WTC11 (cell line): ENCODE measurements at regions not wholly inside any gene's neighbourhood (a gene's known extent, or its start where the extent isn't known, plus 50 kb on each side); places are given as distances from the start of the nearest gene placed in this dataset.

ENCODE experiments used
- ATAC-seq: fragments of 200-7000 bp; cut with Tn5 transposase; 2 replicates; pipeline ENCODE4 v1.10.0; 2021; ENCODE audit warnings: mild to moderate bottlenecking, moderate library complexity
- CTCF ChIA-PET: fragments of 300-600 bp; sonication (Branson Sonifier 250); formaldehyde crosslinking; loops from one replicate; lab custom pipeline; 2021; ENCODE audit warnings: antibody characterized with exemption; lab: Charles Lee
- POLR2A ChIA-PET: fragments of 350-600 bp; sonication (Branson Sonifier 250); formaldehyde crosslinking; loops from one replicate; lab custom pipeline; 2021; ENCODE audit warnings: antibody characterized with exemption; lab: Charles Lee
- DNase-seq: peaks from one replicate; pipeline ENCODE4 v3.0.0; 2021; ENCODE audit warnings: low spot score
- H3K27ac Mint-ChIP-seq: 2 replicates; pipeline ENCODE4 v1.8.0; 2021; ENCODE audit warnings: mixed read lengths
- H3K27me3 Mint-ChIP-seq: 2 replicates; pipeline ENCODE4 v1.8.0; 2021; ENCODE audit warnings: low read depth, mild to moderate bottlenecking, moderate library complexity, mixed read lengths
- H3K36me3 Mint-ChIP-seq: 2 replicates; pipeline ENCODE4 v1.8.0; 2021; ENCODE audit warnings: mixed read lengths
- H3K4me1 Mint-ChIP-seq: 2 replicates; pipeline ENCODE4 v1.8.0; 2022; ENCODE audit warnings: mixed read lengths
- H3K4me3 Mint-ChIP-seq: 2 replicates; pipeline ENCODE4 v1.8.0; 2021; ENCODE audit warnings: mild to moderate bottlenecking, moderate library complexity, mixed read lengths
- H3K9me3 Mint-ChIP-seq: 2 replicates; pipeline ENCODE4 v1.8.0; 2021; ENCODE audit warnings: mixed read lengths
- GABPB1 ChIP-seq: sonication (generic); formaldehyde crosslinking; IDR thresholded peaks from 2 replicates; pipeline ENCODE4 v1.8.1; 2023; ENCODE audit warnings: mild to moderate bottlenecking, missing genetic modification reagents
- HMGA2 ChIP-seq: fragments of 250-450 bp; sonication (Bioruptor Pico); IDR thresholded peaks from 2 replicates; pipeline ENCODE4 v1.4.0; 2021; ENCODE audit warnings: mild to moderate bottlenecking, moderate library complexity
- MLX ChIP-seq: sonication (generic); formaldehyde crosslinking; IDR thresholded peaks from 2 replicates; pipeline ENCODE4 v1.8.1; 2023; ENCODE audit warnings: mild to moderate bottlenecking, missing genetic modification reagents, moderate library complexity
- RELA ChIP-seq: sonication (generic); formaldehyde crosslinking; IDR thresholded peaks from 2 replicates; pipeline ENCODE4 v1.8.1; 2022; ENCODE audit warnings: missing genetic modification reagents, mild to moderate bottlenecking, borderline replicate concordance
- USF2 ChIP-seq: sonication (generic); formaldehyde crosslinking; IDR thresholded peaks from 2 replicates; pipeline ENCODE4 v1.8.1; 2023; ENCODE audit warnings: mild to moderate bottlenecking, missing genetic modification reagents, moderate library complexity
- ZBTB21 ChIP-seq: sonication (generic); formaldehyde crosslinking; IDR thresholded peaks from 2 replicates; pipeline ENCODE4 v1.8.1; 2023; ENCODE audit warnings: mild to moderate bottlenecking, missing genetic modification reagents, borderline replicate concordance
- ZNF219 ChIP-seq: sonication (generic); formaldehyde crosslinking; IDR thresholded peaks from 2 replicates; pipeline ENCODE4 v1.8.0; 2023; ENCODE audit warnings: missing genetic modification reagents, mild to moderate bottlenecking, borderline replicate concordance
- TF ChIP-seq, protein P1 (sequence below): sonication (generic); formaldehyde crosslinking; IDR thresholded peaks from 2 replicates; pipeline ENCODE4 v1.8.0; 2023; ENCODE audit warnings: mild to moderate bottlenecking, missing genetic modification reagents
- TF ChIP-seq, protein P2 (sequence below): sonication (generic); formaldehyde crosslinking; IDR thresholded peaks from 2 replicates; pipeline ENCODE4 v1.8.0; 2022; ENCODE audit warnings: mild to moderate bottlenecking, missing genetic modification reagents

DNA sequence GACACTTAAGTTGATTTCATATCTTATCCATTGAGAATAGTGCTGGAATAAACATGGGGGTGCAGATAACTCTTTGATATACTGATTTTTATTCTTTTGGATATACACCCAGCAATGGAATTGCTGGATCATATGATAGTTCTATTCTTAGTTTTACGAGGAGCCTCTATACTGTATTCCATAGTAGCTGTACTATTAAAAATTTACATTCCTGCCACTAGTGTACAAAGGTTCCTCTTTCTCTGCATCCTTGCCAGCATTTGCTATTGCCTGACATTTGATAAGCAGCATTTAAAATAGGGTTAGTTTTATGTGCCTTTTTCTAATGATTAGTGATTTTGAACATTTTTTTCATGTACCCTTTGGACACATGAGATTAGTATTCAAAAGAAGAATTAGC, 554.2 kb downstream of the JRKL start:
- ChIA-PET POLR2A (no interaction called here), CTCF (interaction anchor here (0.5 to 1.9 kb wide), 3 partner anchors 53 to 479 kb away, joined by 3 to 5 read pairs (median 5); no protein-coding TSS in a partner anchor)
- Mint-ChIP-seq H3K36me3 (no peaks in the 10 kb centered on the region), H3K4me1 (no peaks in the 10 kb centered on the region), H3K27me3 (no peaks in the 10 kb centered on the region), H3K27ac (no peak overlapping the region)
- ATAC-seq (no peak), DNase-seq (no peak)
- no peak for TF ChIP-seq MLX (CRISPR knock-in tag)
- no peak for TF ChIP-seq GABPB1 (CRISPR knock-in tag)
- TF ChIP-seq HMGA2 (CRISPR knock-in tag): no peak
- TF ChIP-seq, protein P1, sequence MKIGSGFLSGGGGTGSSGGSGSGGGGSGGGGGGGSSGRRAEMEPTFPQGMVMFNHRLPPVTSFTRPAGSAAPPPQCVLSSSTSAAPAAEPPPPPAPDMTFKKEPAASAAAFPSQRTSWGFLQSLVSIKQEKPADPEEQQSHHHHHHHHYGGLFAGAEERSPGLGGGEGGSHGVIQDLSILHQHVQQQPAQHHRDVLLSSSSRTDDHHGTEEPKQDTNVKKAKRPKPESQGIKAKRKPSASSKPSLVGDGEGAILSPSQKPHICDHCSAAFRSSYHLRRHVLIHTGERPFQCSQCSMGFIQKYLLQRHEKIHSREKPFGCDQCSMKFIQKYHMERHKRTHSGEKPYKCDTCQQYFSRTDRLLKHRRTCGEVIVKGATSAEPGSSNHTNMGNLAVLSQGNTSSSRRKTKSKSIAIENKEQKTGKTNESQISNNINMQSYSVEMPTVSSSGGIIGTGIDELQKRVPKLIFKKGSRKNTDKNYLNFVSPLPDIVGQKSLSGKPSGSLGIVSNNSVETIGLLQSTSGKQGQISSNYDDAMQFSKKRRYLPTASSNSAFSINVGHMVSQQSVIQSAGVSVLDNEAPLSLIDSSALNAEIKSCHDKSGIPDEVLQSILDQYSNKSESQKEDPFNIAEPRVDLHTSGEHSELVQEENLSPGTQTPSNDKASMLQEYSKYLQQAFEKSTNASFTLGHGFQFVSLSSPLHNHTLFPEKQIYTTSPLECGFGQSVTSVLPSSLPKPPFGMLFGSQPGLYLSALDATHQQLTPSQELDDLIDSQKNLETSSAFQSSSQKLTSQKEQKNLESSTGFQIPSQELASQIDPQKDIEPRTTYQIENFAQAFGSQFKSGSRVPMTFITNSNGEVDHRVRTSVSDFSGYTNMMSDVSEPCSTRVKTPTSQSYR: no peak
- no peak for TF ChIP-seq ZBTB21
- TF ChIP-seq, protein P2, sequence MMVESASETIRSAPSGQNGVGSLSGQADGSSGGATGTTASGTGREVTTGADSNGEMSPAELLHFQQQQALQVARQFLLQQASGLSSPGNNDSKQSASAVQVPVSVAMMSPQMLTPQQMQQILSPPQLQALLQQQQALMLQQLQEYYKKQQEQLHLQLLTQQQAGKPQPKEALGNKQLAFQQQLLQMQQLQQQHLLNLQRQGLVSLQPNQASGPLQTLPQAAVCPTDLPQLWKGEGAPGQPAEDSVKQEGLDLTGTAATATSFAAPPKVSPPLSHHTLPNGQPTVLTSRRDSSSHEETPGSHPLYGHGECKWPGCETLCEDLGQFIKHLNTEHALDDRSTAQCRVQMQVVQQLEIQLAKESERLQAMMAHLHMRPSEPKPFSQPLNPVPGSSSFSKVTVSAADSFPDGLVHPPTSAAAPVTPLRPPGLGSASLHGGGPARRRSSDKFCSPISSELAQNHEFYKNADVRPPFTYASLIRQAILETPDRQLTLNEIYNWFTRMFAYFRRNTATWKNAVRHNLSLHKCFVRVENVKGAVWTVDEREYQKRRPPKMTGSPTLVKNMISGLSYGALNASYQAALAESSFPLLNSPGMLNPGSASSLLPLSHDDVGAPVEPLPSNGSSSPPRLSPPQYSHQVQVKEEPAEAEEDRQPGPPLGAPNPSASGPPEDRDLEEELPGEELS (CRISPR knock-in tag): no peak
- TF ChIP-seq USF2 (CRISPR knock-in tag): no peak
- TF ChIP-seq, all 79 proteins: peak for 0
- no peak overlapping the region for H3K4me3 Mint-ChIP-seq
- no peaks in the 10 kb centered on the region for H3K9me3 Mint-ChIP-seq

DNA sequence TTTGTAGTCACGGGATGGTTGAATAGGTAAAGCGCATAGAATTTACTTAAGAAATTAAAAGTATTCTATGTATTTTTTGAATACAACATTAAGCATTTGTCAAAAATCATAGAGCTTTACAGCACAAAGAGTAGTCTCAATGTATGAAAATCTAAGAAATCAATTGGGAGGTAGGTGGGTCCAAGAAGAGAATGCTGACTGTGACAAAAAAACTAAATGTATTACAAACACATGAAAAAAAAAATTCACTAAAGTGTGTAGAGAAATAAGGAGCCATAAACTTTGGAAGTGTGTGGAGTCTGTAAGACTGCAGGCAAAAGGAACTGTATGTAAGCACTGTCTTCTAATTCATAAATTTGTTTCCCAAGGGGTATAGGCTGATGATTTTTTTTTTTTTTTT, 558.3 kb downstream of the JRKL start:
- TF ChIP-seq RELA (CRISPR knock-in tag): no peak
- TF ChIP-seq ZNF219 (CRISPR knock-in tag): no peak
- H3K36me3 Mint-ChIP-seq: no peaks in the 10 kb centered on the region
- no peak for DNase-seq
- POLR2A ChIA-PET: no interaction called here
- H3K4me1 Mint-ChIP-seq: no peaks in the 10 kb centered on the region
- no peak overlapping the region for H3K27ac Mint-ChIP-seq
- no peaks in the 10 kb centered on the region for H3K27me3 Mint-ChIP-seq
- H3K4me3 Mint-ChIP-seq: no peak overlapping the region
- ATAC-seq: no peak
- CTCF ChIA-PET: no interaction called here
- H3K9me3 Mint-ChIP-seq: no peaks in the 10 kb centered on the region

DNA sequence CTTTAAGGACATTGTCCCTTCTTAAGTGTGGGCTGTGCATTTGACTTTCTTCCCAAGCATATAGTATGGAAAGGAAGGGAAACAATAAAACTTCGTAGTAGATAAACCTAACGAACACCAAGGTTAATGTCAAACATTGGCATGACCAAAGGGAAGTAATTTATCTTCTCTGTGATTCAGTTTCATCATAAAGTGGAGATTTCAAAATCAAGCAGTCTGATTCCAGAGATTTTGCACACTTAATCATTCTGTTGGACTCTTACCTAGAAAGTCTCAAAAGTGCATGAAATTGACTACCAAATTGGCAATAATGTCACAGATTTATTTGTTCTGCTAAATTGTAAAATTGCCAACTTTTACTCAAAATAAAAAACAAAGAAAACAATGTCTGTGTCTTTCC, 559.7 kb downstream of the JRKL start:
- Mint-ChIP-seq H3K9me3 (no peaks in the 10 kb centered on the region), H3K4me1 (no peaks in the 10 kb centered on the region), H3K27me3 (no peaks in the 10 kb centered on the region), H3K36me3 (no peaks in the 10 kb centered on the region), H3K27ac (no peak overlapping the region), H3K4me3 (no peak overlapping the region)
- DNase-seq (no peak), ATAC-seq (no peak)
- TF ChIP-seq, protein P1: no peak
- ChIA-PET CTCF (no interaction called here), POLR2A (no interaction called here)
